Activated naive CD4-positive, alpha-beta T cell treated with anti-CD3 and anti-CD28 coated beads, Interleukin-2, amount 50 U/mL, for 24 hours (primary cell): ENCODE measurements at regions not wholly inside any gene's neighbourhood (a gene's known extent, or its start where the extent isn't known, plus 50 kb on each side); places are given as distances from the start of the nearest gene placed in this dataset.
"Not testable (repeated sequence)": the region's sequence is repeated elsewhere in the genome, so short reads cannot be mapped to it uniquely, and the experiment has no call there.

Experiments
- H3K27ac Mint-ChIP-seq: one replicate; pipeline ENCODE4 v1.8.0; 2021; ENCODE audit warnings: mild to moderate bottlenecking, mixed read lengths
- H3K27me3 Mint-ChIP-seq: one replicate; pipeline ENCODE4 v1.8.0; 2021; ENCODE audit warnings: mixed read lengths
- H3K36me3 Mint-ChIP-seq: one replicate; pipeline ENCODE4 v1.8.0; 2021; ENCODE audit warnings: mixed read lengths
- H3K4me1 Mint-ChIP-seq: one replicate; pipeline ENCODE4 v1.8.0; 2021; ENCODE audit warnings: mixed read lengths
- H3K4me3 Mint-ChIP-seq: one replicate; pipeline ENCODE4 v1.8.0; 2021; ENCODE audit warnings: mild to moderate bottlenecking, mixed read lengths
- H3K9me3 Mint-ChIP-seq: one replicate; pipeline ENCODE4 v1.8.0; 2021; ENCODE audit warnings: mixed read lengths

GRCh38 chr15:35698331-35698730 lies 152.4 kb upstream of the DPH6 start:
- H3K4me3 Mint-ChIP-seq, result no peak overlapping the region
- no peaks in the 10 kb centered on the region for H3K9me3 Mint-ChIP-seq
- H3K36me3 Mint-ChIP-seq, result no peaks in the 10 kb centered on the region
- H3K27ac Mint-ChIP-seq, result no peak overlapping the region
- H3K27me3 Mint-ChIP-seq, result peaks cover 6% of the 10 kb centered on the region
- no peaks in the 10 kb centered on the region for H3K4me1 Mint-ChIP-seq

- Mint-ChIP-seq H3K27me3 (peaks cover 6% of the 10 kb centered on the region), H3K9me3 (no peaks in the 10 kb centered on the region), H3K4me1 (no peaks in the 10 kb centered on the region), H3K36me3 (no peaks in the 10 kb centered on the region), H3K4me3 (no peak overlapping the region), H3K27ac (no peak overlapping the region)
Measured at GRCh38 chr15:35698966-35699575, 153.1 kb upstream of the DPH6 start.

- H3K9me3 Mint-ChIP-seq, H3K36me3 Mint-ChIP-seq, H3K4me3 Mint-ChIP-seq, H3K27me3 Mint-ChIP-seq, H3K27ac Mint-ChIP-seq, H3K4me1 Mint-ChIP-seq: not testable (repeated sequence)
Measured at GRCh38 chr15:35700091-35700593, 154.2 kb upstream of the DPH6 start.

- no peak overlapping the region for H3K4me3 Mint-ChIP-seq
- H3K27me3 Mint-ChIP-seq, result peaks cover 3% of the 10 kb centered on the region
- H3K4me1 Mint-ChIP-seq, result no peaks in the 10 kb centered on the region
- H3K9me3 Mint-ChIP-seq, result no peaks in the 10 kb centered on the region
- no peak overlapping the region for H3K27ac Mint-ChIP-seq
- no peaks in the 10 kb centered on the region for H3K36me3 Mint-ChIP-seq
Measured at GRCh38 chr15:35701402-35702046, 155.6 kb upstream of the DPH6 start.

- H3K9me3 Mint-ChIP-seq, result no peaks in the 10 kb centered on the region
- H3K36me3 Mint-ChIP-seq, result no peaks in the 10 kb centered on the region
- no peak overlapping the region for H3K27ac Mint-ChIP-seq
- peaks cover 2% of the 10 kb centered on the region for H3K27me3 Mint-ChIP-seq
- no peak overlapping the region for H3K4me3 Mint-ChIP-seq
- H3K4me1 Mint-ChIP-seq, result no peaks in the 10 kb centered on the region
Measured at GRCh38 chr15:35702946-35703495, 157.1 kb upstream of the DPH6 start.

GRCh38 chr15:35705030-35705883 lies 159.3 kb upstream of the DPH6 start:
- H3K36me3 Mint-ChIP-seq, result no peaks in the 10 kb centered on the region
- no peak overlapping the region for H3K4me3 Mint-ChIP-seq
- H3K9me3 Mint-ChIP-seq, result no peaks in the 10 kb centered on the region
- H3K27ac Mint-ChIP-seq, result no peak overlapping the region
- no peaks in the 10 kb centered on the region for H3K4me1 Mint-ChIP-seq
- no peaks in the 10 kb centered on the region for H3K27me3 Mint-ChIP-seq

- Mint-ChIP-seq H3K4me1 (no peaks in the 10 kb centered on the region), H3K4me3 (no peak overlapping the region), H3K27ac (no peak overlapping the region), H3K9me3 (no peaks in the 10 kb centered on the region), H3K36me3 (no peaks in the 10 kb centered on the region), H3K27me3 (no peaks in the 10 kb centered on the region)
Measured at GRCh38 chr15:35705884-35706585, 160.1 kb upstream of the DPH6 start.

- Mint-ChIP-seq H3K36me3 (no peaks in the 10 kb centered on the region), H3K27me3 (peaks cover 6% of the 10 kb centered on the region), H3K4me3 (no peak overlapping the region), H3K27ac (no peak overlapping the region), H3K4me1 (no peaks in the 10 kb centered on the region), H3K9me3 (peaks cover 4% of the 10 kb centered on the region)
Measured at GRCh38 chr15:35712956-35713355, 167.0 kb upstream of the DPH6 start.

- H3K9me3 Mint-ChIP-seq, result peaks cover 4% of the 10 kb centered on the region
- no peak overlapping the region for H3K4me3 Mint-ChIP-seq
- no peak overlapping the region for H3K27ac Mint-ChIP-seq
- no peaks in the 10 kb centered on the region for H3K4me1 Mint-ChIP-seq
- H3K27me3 Mint-ChIP-seq, result peaks cover 6% of the 10 kb centered on the region
- H3K36me3 Mint-ChIP-seq, result no peaks in the 10 kb centered on the region
Measured at GRCh38 chr15:35713733-35714132, 167.8 kb upstream of the DPH6 start.

- Mint-ChIP-seq H3K9me3 (peaks cover 4% of the 10 kb centered on the region), H3K27me3 (peaks cover 5% of the 10 kb centered on the region), H3K36me3 (no peaks in the 10 kb centered on the region), H3K4me3 (no peak overlapping the region), H3K4me1 (no peaks in the 10 kb centered on the region), H3K27ac (no peak overlapping the region)
Measured at GRCh38 chr15:35717721-35718120, 171.8 kb upstream of the DPH6 start.

GRCh38 chr15:35720019-35720418 lies 174.1 kb upstream of the DPH6 start:
- Mint-ChIP-seq H3K4me1 (no peaks in the 10 kb centered on the region), H3K4me3 (no peak overlapping the region), H3K9me3 (peaks cover 4% of the 10 kb centered on the region), H3K27me3 (peaks cover 5% of the 10 kb centered on the region), H3K36me3 (no peaks in the 10 kb centered on the region), H3K27ac (no peak overlapping the region)

- H3K9me3 Mint-ChIP-seq, result peaks cover 4% of the 10 kb centered on the region
Measured at GRCh38 chr15:35720984-35721383, 175.0 kb upstream of the DPH6 start.

GRCh38 chr15:35721751-35722150 lies 175.8 kb upstream of the DPH6 start:
- H3K27me3 Mint-ChIP-seq, result peaks cover 5% of the 10 kb centered on the region
- H3K36me3 Mint-ChIP-seq, result no peaks in the 10 kb centered on the region
- H3K4me1 Mint-ChIP-seq, result no peaks in the 10 kb centered on the region
- H3K9me3 Mint-ChIP-seq, result peaks cover 4% of the 10 kb centered on the region
- H3K27ac Mint-ChIP-seq, result no peak overlapping the region
- H3K4me3 Mint-ChIP-seq, result no peak overlapping the region

More at GRCh38 chr15:35720984-35721383, 175.0 kb upstream of the DPH6 start:
- Mint-ChIP-seq H3K27ac (no peak overlapping the region), H3K36me3 (no peaks in the 10 kb centered on the region), H3K27me3 (peaks cover 5% of the 10 kb centered on the region), H3K4me3 (no peak overlapping the region), H3K4me1 (no peaks in the 10 kb centered on the region)

- Mint-ChIP-seq H3K36me3 (no peaks in the 10 kb centered on the region), H3K9me3 (peaks cover 4% of the 10 kb centered on the region), H3K4me1 (no peaks in the 10 kb centered on the region), H3K27me3 (peaks cover 5% of the 10 kb centered on the region), H3K4me3 (no peak overlapping the region), H3K27ac (no peak overlapping the region)
Measured at GRCh38 chr15:35722501-35722900, 176.5 kb upstream of the DPH6 start.

- H3K27ac Mint-ChIP-seq, result no peak overlapping the region
Measured at GRCh38 chr15:35723120-35723847, 177.3 kb upstream of the DPH6 start.

More at GRCh38 chr15:35723120-35723847, 177.3 kb upstream of the DPH6 start:
- no peaks in the 10 kb centered on the region for H3K4me1 Mint-ChIP-seq
- H3K36me3 Mint-ChIP-seq, result no peaks in the 10 kb centered on the region
- H3K4me3 Mint-ChIP-seq, result no peak overlapping the region
- no peaks in the 10 kb centered on the region for H3K9me3 Mint-ChIP-seq
- H3K27me3 Mint-ChIP-seq, result peaks cover 4% of the 10 kb centered on the region
